ENCODE measurements at regions not wholly inside any gene's neighbourhood (a gene's known extent, or its start where the extent isn't known, plus 50 kb on each side); places are given as distances from the start of the nearest gene placed in this dataset.

DNA sequence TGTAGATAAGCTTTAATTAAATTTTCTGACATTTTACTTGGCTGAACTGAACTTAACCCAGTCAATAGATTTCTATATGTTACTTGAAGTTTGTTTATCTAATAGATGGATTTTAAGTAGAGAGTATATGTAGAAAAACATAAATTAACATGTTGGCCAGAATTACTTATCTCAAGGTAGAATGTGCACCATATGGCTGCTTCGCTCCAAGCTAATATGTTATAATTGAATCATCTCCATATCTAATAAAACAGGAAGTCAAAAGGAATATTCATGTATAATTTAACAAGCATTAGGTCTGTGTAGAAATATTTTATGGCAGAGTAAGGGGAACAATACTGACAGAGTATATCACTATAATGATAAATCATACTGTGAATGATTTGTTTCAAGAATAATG, 650.7 kb upstream of the ALCAM start:
- DNase-seq (ENCODE audit: low read depth, low spot score) (no peak), FAIRE-seq (no peak), ATAC-seq (no peak)
- no peak overlapping the region for H3K9ac ChIP-seq (ENCODE audit: control insufficient read depth, insufficient read depth, low read length)
- in situ Hi-C loops (cut with MboI) (no loop called here), intact Hi-C loops (cut with micrococcal nuclease; ENCODE audit: unreplicated experiment) (no loop called here)
- no peak overlapping the region for H3K4me3 ChIP-seq
- TF ChIP-seq, protein P1, sequence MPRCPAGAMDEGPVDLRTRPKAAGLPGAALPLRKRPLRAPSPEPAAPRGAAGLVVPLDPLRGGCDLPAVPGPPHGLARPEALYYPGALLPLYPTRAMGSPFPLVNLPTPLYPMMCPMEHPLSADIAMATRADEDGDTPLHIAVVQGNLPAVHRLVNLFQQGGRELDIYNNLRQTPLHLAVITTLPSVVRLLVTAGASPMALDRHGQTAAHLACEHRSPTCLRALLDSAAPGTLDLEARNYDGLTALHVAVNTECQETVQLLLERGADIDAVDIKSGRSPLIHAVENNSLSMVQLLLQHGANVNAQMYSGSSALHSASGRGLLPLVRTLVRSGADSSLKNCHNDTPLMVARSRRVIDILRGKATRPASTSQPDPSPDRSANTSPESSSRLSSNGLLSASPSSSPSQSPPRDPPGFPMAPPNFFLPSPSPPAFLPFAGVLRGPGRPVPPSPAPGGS (IDR thresholded peaks at IDR 0.05; ENCODE audit: borderline replicate concordance, insufficient read depth, low read depth, low read length, poor library complexity, severe bottlenecking), result no peak
- ChIA-PET CTCF (interaction anchor here (0.7 kb wide), 1 partner anchor 40 kb away, joined by 3 read pairs; no protein-coding TSS in a partner anchor), RAD21 (ENCODE audit: unreplicated experiment) (no interaction called here), POLR2A (no interaction called here), SMC1A (ENCODE audit: uncharacterized antibody, unreplicated experiment) (no interaction called here)
- no peak overlapping the region for H3K27ac ChIP-seq (ENCODE audit: control insufficient read depth, insufficient read depth)
- 96% methylated on average over 1 of the region's 1 CpG for WGBS (ENCODE audit: insufficient coverage, insufficient replicate concordance, low lambda C conversion rate, missing lambda C conversion rate)
- no peak overlapping the region for H2AFZ ChIP-seq (ENCODE audit: control insufficient read depth, low read depth, low read length)
- no peaks in the 10 kb centered on the region for H3K36me3 ChIP-seq (ENCODE audit: control insufficient read depth in 2 of 2, insufficient read depth in 2 of 2, low read length in 1 of 2)
- no peaks in the 10 kb centered on the region for H3K9me3 ChIP-seq (replicated peaks; ENCODE audit: control insufficient read depth, insufficient read depth, low read length)
- H3K27me3 ChIP-seq (replicated peaks in 1 of 2; ENCODE audit: control insufficient read depth in 2 of 2, insufficient read depth in 2 of 2, low read length in 1 of 2), result no peaks in the 10 kb centered on the region
- no peaks in the 10 kb centered on the region for H4K20me1 ChIP-seq (ENCODE audit: control insufficient read depth, insufficient read depth)
- no peak overlapping the region for H3K4me2 ChIP-seq (ENCODE audit: control insufficient read depth, insufficient read depth)
- H3K4me1 ChIP-seq (ENCODE audit: control insufficient read depth, insufficient read depth, low read length), result no peaks in the 10 kb centered on the region
- H3K79me2 ChIP-seq (ENCODE audit: control insufficient read depth, insufficient read depth, low read length), result no peaks in the 10 kb centered on the region
- no TSS peak for BruUV-seq (replicated peaks)

DNA sequence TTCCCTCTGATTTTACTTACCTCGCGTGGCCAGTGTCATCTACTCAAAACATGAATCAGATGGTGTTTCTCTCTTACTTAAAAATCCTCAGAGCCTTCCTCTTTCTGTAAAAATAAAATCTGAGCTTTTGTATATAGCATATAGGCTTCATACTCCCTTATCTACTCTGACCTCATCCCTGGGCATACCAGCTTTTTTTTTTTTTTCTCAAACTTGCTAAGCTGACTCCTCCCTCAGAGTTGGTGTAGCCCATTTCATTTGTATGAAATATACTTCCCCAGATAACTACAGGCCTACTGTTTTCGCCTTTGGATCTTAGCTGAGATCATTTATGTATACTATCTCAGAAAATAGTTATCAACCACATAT, 648.9 kb upstream of the ALCAM start:
- CTCF ChIA-PET, result interaction anchor here (0.6 kb wide), 1 partner anchor 22 kb away, joined by 3 read pairs; no protein-coding TSS in a partner anchor
- Histone ChIP-seq H3K4me3 (no peak overlapping the region), H3K36me3 (ENCODE audit: control insufficient read depth in 2 of 2, insufficient read depth in 2 of 2, low read length in 1 of 2) (no peaks in the 10 kb centered on the region), H3K9me3 (replicated peaks; ENCODE audit: control insufficient read depth, insufficient read depth, low read length) (no peaks in the 10 kb centered on the region), H3K4me1 (ENCODE audit: control insufficient read depth, insufficient read depth, low read length) (no peaks in the 10 kb centered on the region), H3K27me3 (replicated peaks in 1 of 2; ENCODE audit: control insufficient read depth in 2 of 2, insufficient read depth in 2 of 2, low read length in 1 of 2) (no peaks in the 10 kb centered on the region), H3K27ac (ENCODE audit: control insufficient read depth, insufficient read depth) (peak overlapping the region; percentile 64), H3K79me2 (ENCODE audit: control insufficient read depth, insufficient read depth, low read length) (no peaks in the 10 kb centered on the region), H2AFZ (ENCODE audit: control insufficient read depth, low read depth, low read length) (peak overlapping the region; percentile 16), H3K9ac (ENCODE audit: control insufficient read depth, insufficient read depth, low read length) (no peak overlapping the region), H3K4me2 (ENCODE audit: control insufficient read depth, insufficient read depth) (no peak overlapping the region), H4K20me1 (ENCODE audit: control insufficient read depth, insufficient read depth) (no peaks in the 10 kb centered on the region)
- SMC1A ChIA-PET (ENCODE audit: uncharacterized antibody, unreplicated experiment), result interaction anchor here (2.0 kb wide), 1 partner anchor 19 kb away, joined by 5 read pairs; no protein-coding TSS in a partner anchor
- POLR2A ChIA-PET, result interaction anchor here (0.7 kb wide), 1 partner anchor 195 kb away, joined by 3 read pairs; no protein-coding TSS in a partner anchor
- RAD21 ChIA-PET (ENCODE audit: unreplicated experiment), result interaction anchor here (1.0 kb wide), 1 partner anchor 8 kb away, joined by 3 read pairs; no protein-coding TSS in a partner anchor
- 20% methylated on average over 3 of the region's 3 CpGs for WGBS (ENCODE audit: insufficient coverage, insufficient replicate concordance, low lambda C conversion rate, missing lambda C conversion rate)
- in situ Hi-C loops (cut with MboI), result no loop called here
- FAIRE-seq (no peak), ATAC-seq (peak; percentile 18; the same call in 2 of the 3 replicates), DNase-seq (ENCODE audit: low read depth, low spot score) (no peak)
- TF ChIP-seq POLR2AphosphoS5 (IDR thresholded peaks at IDR 0.05; ENCODE audit: low read length) (no peak), SMAD5 (IDR thresholded peaks at IDR 0.05; ENCODE audit: low read depth) (no peak), JUNB (IDR thresholded peaks at IDR 0.05) (0 out of 2 replicates have a peak, but pooled peaks have one; percentile 36), PAX5 (IDR thresholded peaks at IDR 0.05; ENCODE audit: borderline replicate concordance, low read depth, low read length) (no peak)
- intact Hi-C loops (cut with micrococcal nuclease; ENCODE audit: unreplicated experiment), result no loop called here
- BruUV-seq (replicated peaks), result no TSS peak
